EH (cell line): ENCODE measurements at regions not wholly inside any gene's neighbourhood (a gene's known extent, or its start where the extent isn't known, plus 50 kb on each side); places are given as distances from the start of the nearest gene placed in this dataset.

Experiments used
- DNase-seq: peaks from one replicate; pipeline ENCODE4 v3.0.0-alpha.2; 2015; ENCODE audit warnings: low read depth

DNA sequence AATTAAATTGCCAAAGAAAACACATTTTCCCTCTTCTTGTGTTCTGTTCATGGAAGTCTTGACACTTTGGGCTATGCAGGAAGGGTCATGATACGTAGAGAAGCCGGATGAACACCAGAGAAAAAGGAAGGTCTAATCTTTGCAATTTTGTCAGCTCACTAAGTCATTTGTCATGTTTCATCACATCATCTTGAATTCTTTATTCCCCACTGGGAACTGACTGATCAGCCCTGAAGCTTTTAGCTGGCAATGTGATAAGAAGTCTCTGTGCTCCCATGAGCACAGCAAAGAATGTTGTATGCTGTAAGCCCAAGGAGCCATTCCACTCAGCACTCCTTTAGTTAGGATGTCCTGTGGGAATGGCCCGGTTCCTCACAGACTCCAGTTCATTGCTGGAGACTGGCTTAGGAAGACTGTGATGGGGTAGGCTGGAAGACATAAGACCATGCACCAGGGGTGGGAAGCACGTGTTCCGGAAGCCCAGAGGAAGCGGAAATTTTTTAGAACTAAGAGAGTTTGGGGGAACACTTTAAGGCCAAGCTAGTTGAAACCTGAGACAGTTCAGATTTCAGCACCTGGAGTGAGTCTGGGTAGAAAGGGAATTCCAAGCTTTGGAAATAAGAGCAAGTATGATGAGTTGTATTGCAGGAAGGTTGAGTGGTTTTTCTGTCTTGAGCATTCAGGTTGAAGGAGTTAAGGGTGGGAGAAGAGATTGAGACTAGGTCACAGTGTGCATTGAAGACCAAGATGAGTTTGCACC, 306.7 kb upstream of the MTNR1B start:
- DNase-seq: peak; percentile 20

DNA sequence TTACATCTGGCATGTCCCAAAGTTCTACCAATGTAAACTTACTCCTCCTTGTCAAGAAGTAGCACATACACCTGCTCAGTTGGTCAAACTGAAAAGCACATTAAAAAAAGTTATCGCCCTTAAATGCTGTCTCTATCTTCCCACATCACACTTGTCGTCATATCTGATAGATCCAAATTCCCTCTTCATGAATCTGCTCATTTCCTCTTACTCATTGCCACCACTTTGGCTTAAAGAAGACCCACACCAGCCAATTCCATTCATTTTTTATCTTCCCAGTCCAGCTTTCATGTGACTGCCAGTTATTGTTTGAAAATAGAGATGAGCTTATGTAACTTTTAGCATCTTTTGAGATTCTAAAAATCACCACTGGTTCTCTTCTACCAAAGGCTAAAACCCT, 305.9 kb upstream of the MTNR1B start:
- DNase-seq: peak; percentile 75

GRCh38 chr11:92667486-92668152, 301.8 kb upstream of the MTNR1B start:
- no peak for DNase-seq

DNA sequence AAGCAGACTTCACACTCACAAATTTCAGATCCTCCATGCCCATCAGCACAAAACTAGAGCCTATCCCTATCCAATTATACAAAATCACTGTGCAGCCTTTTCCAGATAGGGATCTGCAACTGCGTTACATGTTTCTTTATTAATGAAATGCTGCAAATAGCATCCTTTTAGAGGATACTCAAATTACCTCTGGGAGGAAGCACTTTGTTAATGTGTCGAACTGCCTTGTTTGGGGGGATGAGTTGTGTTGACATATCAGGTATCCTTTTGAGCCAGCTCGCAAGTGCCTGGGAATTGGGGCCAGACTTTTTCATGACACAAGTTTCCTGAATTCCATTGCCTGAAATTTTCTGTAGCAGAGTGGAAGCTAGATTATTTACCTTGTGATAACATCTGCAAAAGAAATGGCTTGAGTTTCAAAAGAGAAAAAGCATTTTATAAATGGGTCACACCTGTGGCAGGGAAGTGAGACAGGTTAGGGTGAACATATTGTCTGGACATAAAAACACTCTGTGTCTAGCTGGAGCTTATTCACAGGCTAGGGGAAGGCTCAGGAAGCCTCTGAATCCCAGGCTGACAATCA, 299.1 kb upstream of the MTNR1B start:
- peak; percentile 1 for DNase-seq

GRCh38 chr11:92671081-92671480, 298.4 kb upstream of the MTNR1B start:
- DNase-seq: no peak

DNA sequence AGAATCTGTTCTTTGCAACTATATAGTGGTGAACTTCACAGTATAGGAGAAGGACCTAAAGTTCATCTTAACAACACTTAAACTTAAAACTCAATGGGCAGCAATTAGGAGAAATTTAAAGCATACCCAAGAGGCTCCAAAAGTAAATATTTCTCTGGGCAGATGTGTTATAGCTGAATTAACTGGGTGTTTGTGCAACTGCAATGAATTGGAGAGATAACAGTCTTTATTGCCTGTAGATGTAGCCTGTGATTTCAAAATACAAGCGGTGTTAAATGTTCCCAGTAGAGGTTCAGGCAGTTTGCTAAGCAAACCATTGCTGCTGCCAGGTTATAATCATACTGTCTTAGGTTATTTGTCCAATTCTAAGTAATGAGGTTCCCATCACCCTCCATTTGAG, 294.1 kb upstream of the MTNR1B start:
- no peak for DNase-seq

GRCh38 chr11:92675810-92676209, 293.6 kb upstream of the MTNR1B start:
- DNase-seq: no peak

DNA sequence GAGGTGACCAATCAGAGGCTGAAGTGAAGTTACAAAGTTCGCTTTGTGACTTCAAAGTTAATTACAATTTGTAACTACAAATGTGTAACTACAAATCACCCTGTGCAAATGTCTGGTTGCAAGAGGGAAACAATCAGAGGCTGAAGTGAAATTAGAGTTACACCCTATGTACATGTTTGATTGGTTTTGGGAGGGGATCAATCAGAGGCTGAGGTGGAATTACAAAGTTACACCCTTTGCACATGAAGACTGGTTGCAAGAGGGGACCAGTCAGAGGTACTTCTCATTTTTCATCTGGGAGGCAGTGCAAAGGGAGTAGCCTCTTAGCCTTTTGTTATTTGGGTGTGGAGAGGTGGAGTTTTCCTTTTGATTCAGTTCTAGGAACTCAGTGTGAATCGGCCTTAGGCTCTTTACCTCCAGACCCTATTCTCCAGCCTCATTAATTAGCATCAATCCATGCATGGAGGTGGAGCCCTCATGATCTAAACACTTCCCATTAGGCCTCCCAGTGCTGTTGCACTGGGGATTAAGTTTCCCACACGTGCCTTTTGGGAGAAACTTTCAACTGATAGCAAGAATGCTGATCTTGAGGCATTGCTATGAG, 291.3 kb upstream of the MTNR1B start:
- no peak for DNase-seq

DNA sequence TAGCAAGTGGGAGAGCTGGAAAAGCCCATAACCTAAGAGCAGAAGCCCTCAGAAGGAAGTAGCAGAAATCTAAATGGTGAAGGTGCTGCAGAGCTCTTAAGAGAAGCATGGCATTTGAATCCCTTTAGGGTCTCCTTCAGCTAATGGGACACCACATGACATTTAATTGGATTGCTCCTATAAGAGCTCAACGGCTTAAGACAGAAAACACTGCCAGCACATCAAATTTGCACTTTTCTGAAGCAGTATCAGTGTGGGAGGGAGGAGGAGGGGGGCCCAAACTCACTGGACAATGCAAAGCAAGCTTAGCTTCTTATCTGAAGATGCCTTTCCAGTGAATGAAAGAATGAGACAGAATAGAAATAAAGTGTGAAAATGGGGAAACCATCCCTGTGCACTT, 287.9 kb upstream of the MTNR1B start:
- no peak for DNase-seq

GRCh38 chr11:92682136-92682535, 287.3 kb upstream of the MTNR1B start:
- DNase-seq: no peak

DNA sequence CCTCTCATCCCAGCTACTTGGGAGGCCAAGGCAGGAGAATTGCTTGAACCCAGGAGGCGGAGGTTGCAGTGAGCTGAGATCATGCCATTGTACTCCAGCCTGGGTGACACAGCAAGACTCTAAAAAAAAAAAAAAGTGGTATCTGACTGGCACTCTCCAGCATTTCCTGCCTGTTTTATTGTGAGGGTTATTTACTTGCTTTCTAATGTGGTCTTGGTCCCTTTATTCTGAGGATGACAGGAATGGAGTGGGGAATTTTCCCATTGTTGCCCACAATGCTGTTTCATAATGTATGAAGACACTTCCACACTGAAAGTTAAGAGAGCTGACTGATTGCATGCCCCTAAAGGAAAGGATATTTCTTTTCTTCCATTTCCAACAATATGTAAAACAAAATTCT, 286.5 kb upstream of the MTNR1B start:
- DNase-seq: no peak

DNA sequence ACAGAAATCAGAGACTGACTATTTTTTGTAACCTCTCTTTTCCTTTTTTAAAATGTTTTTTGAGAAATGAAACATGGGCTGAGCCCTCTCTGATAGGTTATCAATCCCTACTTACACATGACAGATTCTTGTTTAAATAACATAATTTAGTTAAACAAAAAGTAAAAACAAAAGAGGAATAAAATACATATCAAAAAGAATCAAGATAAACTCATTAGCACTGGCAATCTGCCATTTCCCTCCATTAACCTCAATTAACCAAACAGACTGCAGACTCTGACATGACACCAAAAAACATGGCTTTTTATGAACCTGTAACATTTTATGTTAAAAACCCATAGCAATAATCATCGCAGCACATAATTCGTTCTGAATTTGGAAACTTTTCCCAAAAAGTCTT, 284.4 kb upstream of the MTNR1B start:
- no peak for DNase-seq

DNA sequence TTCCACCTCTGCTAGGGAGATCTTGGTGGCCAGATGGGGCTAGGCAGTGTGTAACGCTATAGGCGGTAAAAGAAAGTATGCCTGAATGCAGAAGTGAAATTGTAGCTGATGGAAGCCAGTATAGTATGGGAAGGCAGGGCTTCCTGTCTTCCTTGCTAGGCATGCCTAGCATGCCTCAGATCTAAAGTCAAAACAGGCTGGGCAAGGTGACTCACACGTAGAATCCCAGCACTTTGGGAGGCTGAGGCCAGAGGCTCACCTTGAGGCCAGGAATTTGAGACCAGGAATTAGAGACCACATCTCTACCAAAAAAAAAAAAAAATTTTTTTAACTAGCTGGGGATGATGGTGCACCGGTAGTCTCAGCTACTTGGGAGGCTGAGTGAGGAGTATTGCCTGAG, 281.7 kb upstream of the MTNR1B start:
- DNase-seq: no peak

- no peak for DNase-seq
Measured at GRCh38 chr11:92688416-92688815, 281.0 kb upstream of the MTNR1B start.

DNA sequence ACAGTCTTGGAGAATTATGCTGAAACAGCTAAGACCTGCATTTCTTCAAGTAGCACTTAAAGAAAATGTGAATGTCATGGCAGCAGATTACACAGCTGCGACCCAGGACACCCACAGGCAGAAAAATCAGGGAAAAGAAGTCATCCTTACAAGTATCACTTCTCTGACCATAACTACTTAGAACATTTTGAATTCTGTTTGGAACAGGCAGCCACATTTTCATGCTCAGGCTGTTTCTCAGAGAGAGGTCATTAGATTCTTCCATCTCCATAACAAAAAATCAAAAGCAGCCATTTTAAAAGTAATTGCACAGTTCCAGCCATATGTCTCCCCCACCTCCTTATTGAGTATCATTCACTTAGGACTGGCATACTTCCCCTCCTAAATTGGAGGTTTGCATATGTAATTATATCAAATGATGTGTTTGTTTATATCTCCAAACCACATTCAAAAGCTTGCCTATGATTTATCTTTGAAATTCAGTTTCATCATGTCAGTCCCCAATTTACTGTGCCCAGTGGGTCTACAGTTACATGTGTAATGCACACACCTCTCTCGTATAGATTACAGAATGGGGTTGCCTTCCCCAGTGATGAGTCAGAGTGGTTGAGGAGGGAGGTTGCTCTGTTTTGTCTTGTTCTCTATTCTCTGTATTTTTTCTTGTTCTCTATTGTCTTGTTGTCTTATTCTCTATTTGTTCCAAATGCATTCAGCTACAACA, 276.5 kb upstream of the MTNR1B start:
- no peak for DNase-seq

DNA sequence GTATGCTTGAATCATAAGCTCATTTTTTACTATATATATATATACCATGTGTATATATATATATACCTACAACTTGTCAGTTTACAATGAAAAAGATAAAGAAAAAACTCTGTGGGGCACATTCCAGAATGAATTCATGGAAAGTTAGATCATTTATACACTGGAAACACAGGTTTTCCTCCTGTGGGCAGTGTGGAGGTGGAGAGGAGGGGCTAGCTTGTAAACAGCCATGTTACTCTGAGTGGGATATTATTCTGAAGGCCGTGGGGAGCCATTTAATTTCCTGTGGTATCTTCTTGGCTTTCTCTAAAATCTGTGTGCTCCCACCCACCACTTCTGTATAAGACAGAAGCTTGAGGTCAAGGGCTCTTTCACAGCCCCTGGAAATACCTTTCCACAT, 273.4 kb upstream of the MTNR1B start:
- no peak for DNase-seq

DNA sequence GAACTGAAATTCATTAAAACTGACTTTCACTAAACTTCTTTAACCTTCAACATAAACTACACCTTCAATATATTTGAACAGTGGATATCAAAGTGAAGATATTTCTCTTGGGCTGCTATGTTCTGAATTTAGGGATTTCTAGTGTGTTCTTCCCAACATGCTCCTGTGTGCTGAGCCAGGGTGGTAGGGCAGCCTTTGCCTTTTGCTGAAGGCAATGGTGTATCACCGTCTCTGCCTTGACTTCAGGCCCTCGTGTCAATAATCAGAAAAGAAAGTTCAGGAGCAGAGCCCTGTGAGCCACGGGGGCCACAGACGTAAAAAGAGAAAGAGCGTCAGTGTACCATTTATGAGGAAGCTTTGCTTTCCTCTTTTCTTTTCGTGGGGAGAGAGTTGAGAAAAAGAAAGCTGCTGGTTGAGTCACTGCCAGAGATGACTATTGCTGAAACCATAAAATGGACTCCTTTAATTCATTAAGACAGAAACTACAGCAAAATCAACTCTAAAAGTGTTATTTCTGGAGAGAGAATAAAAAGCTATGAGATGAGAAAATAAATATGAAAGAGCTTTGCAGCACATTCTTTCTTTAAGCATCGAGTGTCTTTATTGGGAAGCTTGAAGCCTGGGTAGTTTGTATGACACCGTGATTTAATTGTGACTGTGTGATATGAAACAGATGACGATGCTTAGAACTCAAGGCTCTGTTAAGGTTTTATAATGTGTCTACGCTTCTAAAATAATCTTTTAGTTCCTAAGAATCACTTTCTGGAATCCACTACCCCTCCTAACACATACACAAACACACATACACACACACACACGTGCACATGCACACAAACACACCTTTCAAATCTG, 271.8 kb upstream of the MTNR1B start:
- peak; percentile 58 for DNase-seq

- no peak for DNase-seq
Measured at GRCh38 chr11:92698742-92699141, 270.7 kb upstream of the MTNR1B start.

GRCh38 chr11:92702037-92702804, 267.2 kb upstream of the MTNR1B start:
- peak; percentile 14 for DNase-seq

GRCh38 chr11:92702805-92703448, 266.5 kb upstream of the MTNR1B start:
- DNase-seq: peak; percentile 74
